HCT116 (cell line): ENCODE measurements at regions not wholly inside any gene's neighbourhood (a gene's known extent, or its start where the extent isn't known, plus 50 kb on each side); places are given as distances from the start of the nearest gene placed in this dataset.

Experiments
- ATAC-seq: fragments of 200-7000 bp; cut with Tn5 transposase; 2 replicates; pipeline ENCODE4 v1.9.1; 2020; ENCODE audit warnings: mild to moderate bottlenecking, moderate library complexity
- BruUV-seq: library from RNA; stranded (reverse); fragments of 400-500 nt; replicated peaks from 2 replicates; lab custom pipeline; 2021; lab: Mats Ljungman, UMichigan
- CTCF ChIA-PET: fragments of 300-600 bp; sonication (Branson Sonifier 250); formaldehyde crosslinking; loops from one replicate; lab custom pipeline; 2021; ENCODE audit warnings: antibody characterized with exemption; lab: Charles Lee
- POLR2A ChIA-PET: fragments of 300-600, 350-600 bp; sonication (Branson Sonifier 250); formaldehyde crosslinking; loops from one replicate; lab custom pipeline; 2021; ENCODE audit warnings: antibody characterized with exemption; lab: Charles Lee
- RAD21 ChIA-PET, 2 experiments: fragments of 300-600 bp; sonication (Branson Sonifier 250); formaldehyde crosslinking; loops; one replicate each; lab custom pipeline; 2023; ENCODE audit warnings: low total read pairs in 2 of 2; ENCODE audit not compliant: uncharacterized antibody in 2 of 2, unreplicated experiment in 2 of 2, low non-redundant PET in 1 of 2; lab: Charles Lee
- DNase-seq: peaks from one replicate; pipeline ENCODE4 v3.0.0-alpha.2; 2010; ENCODE audit warnings: low read depth, low spot score
- H2AFZ ChIP-seq: fragments of 200-600 bp; shearing (Covaris generic), sonication (generic); 2 replicates; pipeline ENCODE4 v1.6.1; 2017; ENCODE audit warnings: low read depth, mixed run types, mixed read lengths, antibody characterized with exemption, low read length; ENCODE audit not compliant: poor library complexity, severe bottlenecking
- H3K27ac ChIP-seq: 2 replicates; pipeline ENCODE4 v1.5.1; 2012; ENCODE audit warnings: low read depth, low read length
- H3K27me3 ChIP-seq: fragments of 200-600 bp; sonication (generic); 2 replicates; pipeline ENCODE4 v1.6.1; 2016; ENCODE audit warnings: mixed run types, low read length, mixed read lengths; ENCODE audit not compliant: insufficient read depth
- H3K36me3 ChIP-seq, 2 experiments: fragments of 200-500 bp in 1 of 2; fragments of 200-600 bp in 1 of 2; sonication (Bioruptor generic) in 1 of 2; sonication (generic) in 1 of 2; 2 replicates each; pipeline versions ENCODE4 v1.5.1 to v1.6.1; 2014 to 2016; ENCODE audit warnings: low read length in 2 of 2, inconsistent platforms in 1 of 2, mixed read lengths in 1 of 2, mixed run types in 1 of 2; ENCODE audit not compliant: insufficient read depth in 2 of 2, control insufficient read depth in 1 of 2
- H3K4me1 ChIP-seq, 2 experiments: fragments of 200-600 bp in 1 of 2; sonication (generic) in 1 of 2; 2 replicates each; pipeline versions ENCODE4 v1.5.1 to v1.6.1; 2012 to 2017; ENCODE audit warnings: low read length in 2 of 2, inconsistent platforms in 1 of 2, mild to moderate bottlenecking in 1 of 2, mixed read lengths in 1 of 2, mixed run types in 1 of 2, moderate library complexity in 1 of 2; ENCODE audit not compliant: insufficient read depth in 2 of 2, control insufficient read depth in 1 of 2
- H3K4me2 ChIP-seq: fragments of 200-600 bp; sonication (generic); 2 replicates; pipeline ENCODE4 v1.6.1; 2017; ENCODE audit warnings: mixed run types, low read length, mixed read lengths
- H3K4me3 ChIP-seq, 2 experiments: fragments of 200-600 bp in 1 of 2; sonication (generic) in 1 of 2; replicated peaks in 1 of 2; 2 replicates each; pipeline ENCODE4 v1.5.1; 2011 to 2016; ENCODE audit warnings: low read length in 2 of 2, control low read depth in 1 of 2, low read depth in 1 of 2, mild to moderate bottlenecking in 1 of 2, mixed read lengths in 1 of 2, mixed run types in 1 of 2
- H3K79me2 ChIP-seq: fragments of 200-600 bp; sonication (generic); 2 replicates; pipeline ENCODE4 v1.6.1; 2017; ENCODE audit warnings: mild to moderate bottlenecking, mixed run types, low read length, moderate library complexity, mixed read lengths; ENCODE audit not compliant: insufficient read depth
- H3K9ac ChIP-seq: fragments of 200-600 bp; sonication (generic); 2 replicates; pipeline ENCODE4 v1.6.1; 2016; ENCODE audit warnings: low read length, mixed read lengths
- H3K9me2 ChIP-seq: fragments of 200-600 bp; sonication (generic), shearing (Covaris generic); 2 replicates; pipeline ENCODE4 v1.6.1; 2017; ENCODE audit warnings: mixed run types, mild to moderate bottlenecking, moderate library complexity; ENCODE audit not compliant: insufficient read depth
- H3K9me3 ChIP-seq, 2 experiments: fragments of 200-500 bp in 1 of 2; fragments of 200-600 bp in 1 of 2; sonication (Bioruptor generic) in 1 of 2; sonication (generic) in 1 of 2; 2 replicates each; pipeline ENCODE4 v1.6.1; 2014 to 2017; ENCODE audit warnings: low read length in 2 of 2, mixed read lengths in 2 of 2, inconsistent platforms in 1 of 2, low read depth in 1 of 2, mild to moderate bottlenecking in 1 of 2, mixed run types in 1 of 2, moderate library complexity in 1 of 2; ENCODE audit not compliant: control insufficient read depth in 1 of 2, insufficient read depth in 1 of 2
- H4K20me1 ChIP-seq: fragments of 200-600 bp; sonication (generic), shearing (Covaris generic); 2 replicates; pipeline ENCODE4 v1.6.1; 2017; ENCODE audit warnings: mixed run types, mild to moderate bottlenecking, moderate library complexity; ENCODE audit not compliant: insufficient read depth
- ATF3 ChIP-seq: IDR thresholded peaks from 2 replicates; pipeline ENCODE4 v1.6.1; 2012
- CBX3 ChIP-seq: IDR thresholded peaks from 2 replicates; pipeline ENCODE4 v1.6.1; 2012; ENCODE audit warnings: low read depth
- CEBPB ChIP-seq: IDR thresholded peaks from 2 replicates; pipeline ENCODE4 v1.6.1; 2012; ENCODE audit warnings: low read depth
- EGR1 ChIP-seq: IDR thresholded peaks from 2 replicates; pipeline ENCODE4 v1.6.1; 2012; ENCODE audit warnings: low read depth
- ELF1 ChIP-seq: IDR thresholded peaks from 2 replicates; pipeline ENCODE4 v1.6.1; 2012; ENCODE audit warnings: low read depth, borderline replicate concordance
- EZH2 ChIP-seq: fragments of 200-600 bp; sonication (generic); IDR thresholded peaks from 2 replicates; pipeline ENCODE4 v1.6.1; 2017; ENCODE audit warnings: antibody characterized with exemption, mixed run types
- EZH2phosphoT487 ChIP-seq: fragments of 200-600 bp; IDR thresholded peaks from 2 replicates; pipeline ENCODE4 v1.6.1; 2018; ENCODE audit warnings: antibody characterized with exemption, borderline replicate concordance
- FOSL1 ChIP-seq: IDR thresholded peaks from 2 replicates; pipeline ENCODE4 v1.6.1; 2012; ENCODE audit warnings: low read depth
- POLR2A ChIP-seq: IDR thresholded peaks from 2 replicates; pipeline ENCODE4 v1.7.0; 2011; ENCODE audit warnings: borderline replicate concordance; ENCODE audit not compliant: insufficient read depth, insufficient read length; ENCODE audit errors: extremely low read depth
- POLR2AphosphoS5 ChIP-seq: IDR thresholded peaks from 2 replicates; pipeline ENCODE4 v1.6.1; 2011; ENCODE audit warnings: mild to moderate bottlenecking, low read depth, low read length, moderate library complexity
- RAD21 ChIP-seq: IDR thresholded peaks from 2 replicates; pipeline ENCODE4 v1.6.1; 2012; ENCODE audit warnings: low read depth, mild to moderate bottlenecking
- REST ChIP-seq: IDR thresholded peaks from 2 replicates; pipeline ENCODE4 v1.6.1; 2012; ENCODE audit warnings: low read depth
- SIN3A ChIP-seq: IDR thresholded peaks from 2 replicates; pipeline ENCODE4 v1.6.1; 2012; ENCODE audit warnings: low read depth
- SRF ChIP-seq: IDR thresholded peaks from 2 replicates; pipeline ENCODE4 v1.6.1; 2012; ENCODE audit warnings: low read depth
- YY1 ChIP-seq: IDR thresholded peaks from 2 replicates; pipeline ENCODE4 v1.6.1; 2011; ENCODE audit warnings: low read length, low read depth, moderate library complexity, mild to moderate bottlenecking; ENCODE audit not compliant: insufficient replicate concordance; ENCODE audit errors: extremely low read depth
- ZNF274 ChIP-seq: fragments of 200-500 bp; sonication (Bioruptor generic); IDR thresholded peaks from 2 replicates; pipeline ENCODE4 v1.6.1; 2014; ENCODE audit warnings: mild to moderate bottlenecking, low read depth, low read length, inconsistent platforms
- intact Hi-C: fragments of 100-400 bp; cut with micrococcal nuclease; formaldehyde crosslinking; loops from 2 replicates; pipeline ENCODE4 v1.10.0; 2022

- H3K79me2 ChIP-seq, result no peaks in the 10 kb centered on the region
- ChIA-PET CTCF (no interaction called here), RAD21 (no interaction called here), POLR2A (no interaction called here)
- no peak overlapping the region for H2AFZ ChIP-seq
- no peak for DNase-seq
- no peak overlapping the region for H3K4me2 ChIP-seq
- H3K9ac ChIP-seq, result no peak overlapping the region
- H3K27me3 ChIP-seq, result no peaks in the 10 kb centered on the region
- peaks cover 3% of the 10 kb centered on the region; the same call in 1 of the 2 replicates for H3K9me2 ChIP-seq
- no peaks in the 10 kb centered on the region for H4K20me1 ChIP-seq
- ATAC-seq, result no peak
- no peak overlapping the region for H3K4me3 ChIP-seq
- intact Hi-C loops, result no loop called here
- no peak for TF ChIP-seq EGR1
- no peak for TF ChIP-seq REST
- TF ChIP-seq RAD21, result no peak
- no peak for TF ChIP-seq CBX3
- TF ChIP-seq YY1, result no peak
- TF ChIP-seq EZH2, result no peak
- TF ChIP-seq POLR2AphosphoS5, result no peak
- TF ChIP-seq EZH2phosphoT487, result no peak
- TF ChIP-seq CEBPB, result no peak
- no peak for TF ChIP-seq POLR2A
- TF ChIP-seq ZNF274, result no peak
- no peak for TF ChIP-seq SIN3A
- no peak for TF ChIP-seq SRF
- TF ChIP-seq FOSL1, result no peak
- no peak for TF ChIP-seq ATF3
- no peak for TF ChIP-seq ELF1
- no peaks in the 10 kb centered on the region for H3K4me1 ChIP-seq
- no peaks in the 10 kb centered on the region for H3K36me3 ChIP-seq
- BruUV-seq, result no TSS peak
- no peaks in the 10 kb centered on the region for H3K9me3 ChIP-seq
- H3K27ac ChIP-seq, result no peak overlapping the region
Observed at GRCh38 chr12:84046859-84047258, 865.7 kb downstream of the SLC6A15 start.
